GM12872 (cell line): ENCODE measurements at regions not wholly inside any gene's neighbourhood (a gene's known extent, or its start where the extent isn't known, plus 50 kb on each side); places are given as distances from the start of the nearest gene placed in this dataset.

Experiments
- TF ChIP-seq, protein P1 (sequence below): IDR thresholded peaks from 3 replicates; pipeline ENCODE4 v1.5.1; 2011; ENCODE audit warnings: low read depth, mild to moderate bottlenecking, low read length, moderate library complexity; ENCODE audit not compliant: insufficient read depth

DNA sequence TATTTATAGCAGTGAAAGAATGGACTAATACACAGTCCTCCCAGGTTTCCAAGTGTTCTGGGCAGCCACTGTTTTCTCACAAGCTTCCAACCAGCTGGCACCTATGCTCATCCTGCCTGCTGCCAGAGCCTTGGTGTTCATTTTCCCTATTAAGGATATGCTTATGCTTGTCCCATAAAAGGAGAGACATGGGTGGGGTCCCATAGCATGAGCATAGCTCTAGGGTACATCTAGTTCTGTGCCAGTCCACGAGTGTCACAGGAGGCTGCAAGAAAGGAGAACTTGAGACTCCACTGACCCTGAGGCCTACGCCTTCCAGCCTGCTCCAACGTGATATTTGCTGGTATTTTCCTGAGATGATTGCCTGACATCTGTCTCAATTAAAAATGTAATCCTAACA is 192.4 kb upstream of the PTGFR start:
- TF ChIP-seq, protein P1, sequence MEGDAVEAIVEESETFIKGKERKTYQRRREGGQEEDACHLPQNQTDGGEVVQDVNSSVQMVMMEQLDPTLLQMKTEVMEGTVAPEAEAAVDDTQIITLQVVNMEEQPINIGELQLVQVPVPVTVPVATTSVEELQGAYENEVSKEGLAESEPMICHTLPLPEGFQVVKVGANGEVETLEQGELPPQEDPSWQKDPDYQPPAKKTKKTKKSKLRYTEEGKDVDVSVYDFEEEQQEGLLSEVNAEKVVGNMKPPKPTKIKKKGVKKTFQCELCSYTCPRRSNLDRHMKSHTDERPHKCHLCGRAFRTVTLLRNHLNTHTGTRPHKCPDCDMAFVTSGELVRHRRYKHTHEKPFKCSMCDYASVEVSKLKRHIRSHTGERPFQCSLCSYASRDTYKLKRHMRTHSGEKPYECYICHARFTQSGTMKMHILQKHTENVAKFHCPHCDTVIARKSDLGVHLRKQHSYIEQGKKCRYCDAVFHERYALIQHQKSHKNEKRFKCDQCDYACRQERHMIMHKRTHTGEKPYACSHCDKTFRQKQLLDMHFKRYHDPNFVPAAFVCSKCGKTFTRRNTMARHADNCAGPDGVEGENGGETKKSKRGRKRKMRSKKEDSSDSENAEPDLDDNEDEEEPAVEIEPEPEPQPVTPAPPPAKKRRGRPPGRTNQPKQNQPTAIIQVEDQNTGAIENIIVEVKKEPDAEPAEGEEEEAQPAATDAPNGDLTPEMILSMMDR: no peak

DNA sequence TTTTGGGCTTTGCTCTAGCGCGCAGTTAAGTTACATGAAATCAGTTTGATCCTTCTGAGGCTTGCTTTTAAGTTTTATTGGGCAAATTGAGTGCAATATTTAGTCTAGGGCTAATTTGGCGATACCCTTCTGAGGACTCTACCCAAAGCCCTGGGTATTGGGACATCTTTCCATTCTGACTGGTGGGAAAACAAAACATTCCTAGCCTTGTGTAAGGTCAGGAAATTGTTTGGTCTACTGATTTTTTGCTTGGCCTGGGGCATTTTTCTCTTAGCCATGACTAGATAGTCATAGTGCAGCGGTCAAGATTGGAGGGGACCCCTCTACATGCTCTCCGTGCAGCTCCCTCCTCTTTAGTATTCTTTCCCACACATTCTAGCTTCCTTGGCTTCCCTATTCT is 189.6 kb upstream of the PTGFR start:
- TF ChIP-seq, protein P1: no peak

DNA sequence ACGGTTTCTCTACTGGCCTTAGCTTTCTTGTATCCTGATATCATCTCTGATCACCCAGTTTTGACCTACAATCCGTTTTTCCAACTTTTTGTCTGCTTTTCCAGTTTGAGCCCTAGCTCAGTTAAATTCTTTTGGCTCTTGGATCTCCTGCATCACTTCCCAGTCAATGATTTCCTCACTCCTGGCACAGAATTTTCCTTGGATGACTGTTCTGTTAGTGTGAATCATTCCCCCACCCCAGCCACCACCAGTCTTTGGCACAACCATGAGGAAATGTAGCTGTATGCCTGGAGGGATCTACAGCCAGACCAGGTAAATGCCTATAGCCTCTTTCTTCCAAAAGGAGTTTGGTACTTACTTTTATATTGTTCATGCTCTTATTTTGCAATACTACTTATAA is 187.2 kb upstream of the PTGFR start:
- TF ChIP-seq, protein P1: no peak

DNA sequence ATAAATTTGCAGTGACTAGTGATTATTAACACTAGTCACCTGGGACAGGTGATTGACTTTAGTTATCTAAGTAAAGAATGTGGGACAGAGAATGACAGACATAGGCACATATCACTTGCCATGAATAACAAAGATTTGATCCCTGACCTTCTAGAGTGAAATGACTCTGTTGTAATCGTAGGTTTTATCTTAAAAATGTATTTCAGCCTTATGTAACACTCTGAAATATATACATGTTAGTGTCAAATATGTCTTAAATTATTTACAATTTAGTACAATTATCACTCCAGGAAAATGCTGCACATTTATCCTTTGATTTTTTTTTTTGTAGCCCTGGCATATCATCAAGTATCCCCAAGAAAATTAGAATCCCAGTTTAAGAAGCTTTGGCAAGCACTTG is 186.4 kb upstream of the PTGFR start:
- TF ChIP-seq, protein P1: no peak

DNA sequence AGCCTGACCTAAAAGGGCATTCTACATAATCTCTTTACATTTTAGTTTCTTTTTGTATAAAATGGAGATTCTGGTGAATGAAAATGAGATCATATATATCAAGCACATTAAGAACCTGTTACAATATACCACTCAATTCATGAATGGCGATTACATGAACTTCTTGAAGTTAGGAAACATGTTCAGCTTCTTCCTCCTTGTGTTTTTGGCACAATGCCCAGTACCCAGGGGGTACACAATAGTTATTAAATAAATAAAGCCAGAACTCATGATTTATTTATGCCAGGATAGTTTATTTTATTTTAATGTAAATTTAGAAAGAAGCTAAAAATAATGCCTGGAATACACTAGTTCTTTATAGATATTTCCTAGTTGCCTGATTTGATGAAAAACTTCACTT is 186.0 kb upstream of the PTGFR start:
- TF ChIP-seq, protein P1: no peak

DNA sequence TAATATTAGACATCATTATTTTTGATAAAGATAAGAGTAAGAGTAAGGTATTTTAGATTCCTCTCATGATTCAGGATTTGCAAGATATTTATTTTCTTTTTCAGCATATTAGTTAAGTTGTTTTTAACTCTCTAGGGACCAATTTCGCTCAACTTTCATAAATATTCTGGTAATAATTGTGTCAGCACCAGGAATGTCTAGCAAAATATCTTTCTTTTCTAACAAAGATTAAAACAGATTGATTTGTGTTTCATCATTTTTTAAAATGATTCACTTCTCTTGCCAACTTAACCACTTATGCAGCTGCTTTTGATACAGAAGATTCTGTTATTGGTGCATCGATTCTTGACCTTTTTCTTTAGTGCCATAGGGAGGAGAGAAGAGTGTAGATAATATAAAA is 172.8 kb upstream of the PTGFR start:
- TF ChIP-seq, protein P1: no peak

DNA sequence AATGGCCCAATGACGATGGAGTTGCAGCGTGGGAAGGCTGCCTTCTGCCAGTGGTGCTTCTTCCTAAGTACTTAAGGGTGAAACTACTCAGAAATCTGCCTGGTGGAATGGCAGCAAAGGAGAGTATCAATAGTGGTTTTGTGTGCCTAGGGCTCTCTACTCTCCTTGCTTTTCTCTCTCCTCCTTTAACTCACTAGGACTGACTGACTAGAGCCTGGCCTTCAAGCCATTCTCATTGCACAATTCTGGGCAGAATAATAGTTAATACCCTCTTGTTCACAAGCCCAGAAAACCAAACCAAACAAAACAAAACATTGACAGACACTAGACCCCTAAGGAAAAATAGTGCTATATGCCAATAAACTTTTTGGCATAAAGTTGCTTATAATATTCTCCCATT is 171.2 kb upstream of the PTGFR start:
- TF ChIP-seq, protein P1: no peak

DNA sequence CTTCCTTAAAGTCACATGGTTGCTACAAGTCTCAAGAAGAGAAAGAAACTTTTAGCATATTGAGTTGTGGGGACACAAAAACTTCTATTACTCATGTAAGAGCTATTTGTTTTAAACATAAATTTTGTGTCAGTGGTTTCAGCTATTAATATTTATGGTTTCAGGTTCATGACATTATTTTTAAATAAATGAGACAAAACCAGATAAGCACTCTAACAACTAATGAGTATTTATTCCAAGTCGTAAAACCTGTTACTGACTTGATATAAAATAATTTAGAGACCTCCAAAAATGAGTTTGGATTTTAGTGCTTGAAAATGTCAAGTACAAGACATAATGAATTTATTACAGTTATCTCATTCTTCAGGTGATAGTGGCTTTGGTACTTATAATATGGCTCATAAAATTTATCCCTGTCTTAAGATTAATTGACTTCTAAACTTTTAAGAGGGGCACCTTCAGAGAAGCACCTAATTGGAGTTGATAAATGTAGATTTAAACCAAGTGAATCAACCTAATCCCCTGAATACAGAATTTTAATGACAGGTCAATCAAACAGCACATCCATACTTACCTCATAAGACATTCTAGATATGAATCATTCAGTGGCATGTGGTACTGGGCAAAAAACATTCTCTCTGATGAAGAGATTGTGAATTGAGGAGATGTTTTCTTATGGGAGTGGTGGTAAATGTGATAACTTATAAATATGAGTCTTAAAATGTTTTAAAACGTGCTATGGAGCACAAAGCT is 167.7 kb upstream of the PTGFR start:
- TF ChIP-seq, protein P1: no peak
